ENCODE measurements at regions not wholly inside any gene's neighbourhood (a gene's known extent, or its start where the extent isn't known, plus 50 kb on each side); places are given as distances from the start of the nearest gene placed in this dataset.

GRCh38 chr10:128780156-128780761 is 654.0 kb upstream of the MKI67 start:
- CTCF ChIA-PET (ENCODE audit: low intra/inter-chr PET ratio, low total read pairs), result no interaction called here
- no peak overlapping the region for H3K4me2 ChIP-seq (ENCODE audit: low read depth, low read length)

GRCh38 chr10:128781637-128782036 is 655.4 kb upstream of the MKI67 start:
- 0% methylated on average over 3 of the region's 3 CpGs for WGBS (ENCODE audit: low lambda C conversion rate)
- no peak for FAIRE-seq
- TF ChIP-seq IKZF4 (CRISPR knock-in tag; IDR thresholded peaks at IDR 0.05; ENCODE audit: borderline replicate concordance, low read depth, not compliant biosample characterization), result no peak
- TF ChIP-seq RARA (CRISPR knock-in tag; IDR thresholded peaks at IDR 0.05), result no peak
- TF ChIP-seq CAMTA2 (CRISPR knock-in tag; IDR thresholded peaks at IDR 0.05; ENCODE audit: borderline replicate concordance), result no peak
- no peak for TF ChIP-seq NFE2L2 (IDR thresholded peaks at IDR 0.05; ENCODE audit: low read length)
- no peak for TF ChIP-seq BRCA1 (CRISPR knock-in tag; IDR thresholded peaks at IDR 0.05)
- TF ChIP-seq DDIT3 (CRISPR knock-in tag; IDR thresholded peaks at IDR 0.05), result no peak
- TF ChIP-seq SMARCE1 (IDR thresholded peaks at IDR 0.05; ENCODE audit: borderline replicate concordance), result no peak
- no peak for TF ChIP-seq CENPX (CRISPR knock-in tag; IDR thresholded peaks at IDR 0.05)
- TF ChIP-seq ZNF644 (CRISPR knock-in tag; IDR thresholded peaks at IDR 0.05; ENCODE audit: low read depth), result no peak
- no peak for TF ChIP-seq RERE (CRISPR knock-in tag; IDR thresholded peaks at IDR 0.05; ENCODE audit: low read depth)
- no peak for TF ChIP-seq XRCC5 (optimal IDR thresholded peaks at IDR 0.05; ENCODE audit: low read length)

More at GRCh38 chr10:128780156-128780761, 654.0 kb upstream of the MKI67 start:
- BruUV-seq (replicated peaks), result no TSS peak
- no peaks in the 10 kb centered on the region for H3K79me2 ChIP-seq (ENCODE audit: insufficient read depth, low read length)
- H3K4me3 ChIP-seq (replicated peaks in 1 of 3; ENCODE audit: insufficient read depth in 1 of 3, low read depth in 2 of 3, low read length in 3 of 3), result no peak overlapping the region
- no peaks in the 10 kb centered on the region for H3K4me1 ChIP-seq (ENCODE audit: insufficient read depth, low read length)
- H3K9ac ChIP-seq (ENCODE audit: insufficient read depth, low read depth, low read length), result no peak overlapping the region
- 22% methylated on average over 8 of the region's 9 CpGs for WGBS (ENCODE audit: low lambda C conversion rate)
- peaks cover 0 to 6% of the 10 kb centered on the region in 2 experiments; a peak in 2 of 5 replicates for H3K27me3 ChIP-seq (ENCODE audit: control insufficient read depth in 1 of 2, insufficient read depth in 2 of 2, low read length in 2 of 2)
- intact Hi-C loops (cut with micrococcal nuclease; ENCODE audit: unreplicated experiment) (no loop called here), in situ Hi-C loops (cut with HindIII; ENCODE audit: extremely low pct_ligation_motif_present, low pct_unique_long_range_greater_than_20kb) (no loop called here)
- FAIRE-seq (no peak), ATAC-seq (no peak), DNase-seq (ENCODE audit: low spot score) (no peak)
- no peak overlapping the region for H3K27ac ChIP-seq (ENCODE audit: extremely low read length, insufficient read depth, low read length)
- H3K36me3 ChIP-seq (replicated peaks in 1 of 2; ENCODE audit: control insufficient read depth in 1 of 2, insufficient read depth in 2 of 2, low read length in 2 of 2), result no peaks in the 10 kb centered on the region
- no peaks in the 10 kb centered on the region for H3K9me3 ChIP-seq (ENCODE audit: low read length)
- POLR2A ChIA-PET, result no interaction called here
- H2AFZ ChIP-seq (ENCODE audit: low read length), result no peak overlapping the region
- TF ChIP-seq HOXA9 (CRISPR knock-in tag; IDR thresholded peaks at IDR 0.05; ENCODE audit: borderline replicate concordance) (no peak), TP53 (CRISPR knock-in tag; conservative IDR thresholded peaks at IDR 0.05) (no peak), ZNF33B (CRISPR knock-in tag; IDR thresholded peaks at IDR 0.05) (no peak), ZNF12 (CRISPR knock-in tag; IDR thresholded peaks at IDR 0.05) (no peak)
- no peaks in the 10 kb centered on the region for H4K20me1 ChIP-seq (ENCODE audit: insufficient read depth, low read length)

More at GRCh38 chr10:128781637-128782036, 655.4 kb upstream of the MKI67 start:
- Histone ChIP-seq H3K36me3 (replicated peaks in 1 of 2; ENCODE audit: control insufficient read depth in 1 of 2, insufficient read depth in 2 of 2, low read length in 2 of 2) (no peaks in the 10 kb centered on the region), H3K27ac (ENCODE audit: extremely low read length, insufficient read depth, low read length) (no peak overlapping the region), H3K9ac (ENCODE audit: insufficient read depth, low read depth, low read length) (no peak overlapping the region), H3K79me2 (ENCODE audit: insufficient read depth, low read length) (no peaks in the 10 kb centered on the region), H3K4me2 (ENCODE audit: low read depth, low read length) (no peak overlapping the region), H3K4me1 (ENCODE audit: insufficient read depth, low read length) (no peaks in the 10 kb centered on the region), H4K20me1 (ENCODE audit: insufficient read depth, low read length) (no peaks in the 10 kb centered on the region), H3K4me3 (replicated peaks in 1 of 3; ENCODE audit: insufficient read depth in 1 of 3, low read depth in 2 of 3, low read length in 3 of 3) (no peak overlapping the region), H3K27me3 (ENCODE audit: control insufficient read depth in 1 of 2, insufficient read depth in 2 of 2, low read length in 2 of 2) (peaks cover 0 to 6% of the 10 kb centered on the region in 2 experiments; a peak in 2 of 5 replicates), H2AFZ (ENCODE audit: low read length) (no peak overlapping the region), H3K9me3 (ENCODE audit: low read length) (no peaks in the 10 kb centered on the region)
- ATAC-seq, result no peak
- intact Hi-C loops (cut with micrococcal nuclease; ENCODE audit: unreplicated experiment) (no loop called here), in situ Hi-C loops (cut with HindIII; ENCODE audit: extremely low pct_ligation_motif_present, low pct_unique_long_range_greater_than_20kb) (no loop called here)
- no peak for DNase-seq (ENCODE audit: low spot score)
- ChIA-PET POLR2A (no interaction called here), CTCF (ENCODE audit: low intra/inter-chr PET ratio, low total read pairs) (no interaction called here)
- BruUV-seq (replicated peaks), result no TSS peak

Measured in HepG2 (cell line).